ENCODE measurements at regions not wholly inside any gene's neighbourhood (a gene's known extent, or its start where the extent isn't known, plus 50 kb on each side); places are given as distances from the start of the nearest gene placed in this dataset.

- no peak overlapping the region for H3K4me2 ChIP-seq (ENCODE audit: low read length)
- H3K27ac ChIP-seq (ENCODE audit: low read length), result no peak overlapping the region
- H3K27me3 ChIP-seq (ENCODE audit: low read depth, low read length), result no peaks in the 10 kb centered on the region
- no peaks in the 10 kb centered on the region for H3K79me2 ChIP-seq (ENCODE audit: low read length)
- no peak overlapping the region for H3K4me3 ChIP-seq (ENCODE audit: low read length)
- no peaks in the 10 kb centered on the region for H3K9me3 ChIP-seq (ENCODE audit: insufficient read depth, low read length)
- TF ChIP-seq EZH2phosphoT487 (IDR thresholded peaks at IDR 0.05; ENCODE audit: low read depth) (no peak), CTCF (IDR thresholded peaks at IDR 0.05; ENCODE audit: low read depth, low read length) (no peak)
- no peak overlapping the region for H3K9ac ChIP-seq (ENCODE audit: low read length)
- H3K4me1 ChIP-seq (ENCODE audit: low read length), result no peaks in the 10 kb centered on the region
- no peaks in the 10 kb centered on the region for H3K36me3 ChIP-seq (replicated peaks; ENCODE audit: low read depth, low read length)
- no peak overlapping the region for H2AFZ ChIP-seq (ENCODE audit: low read depth, low read length)
- H4K20me1 ChIP-seq (ENCODE audit: insufficient read depth, low read length), result no peaks in the 10 kb centered on the region
Measured at GRCh38 chr7:69438584-69439412, 159.5 kb upstream of the AUTS2 start.

- no peaks in the 10 kb centered on the region for H3K9me3 ChIP-seq (ENCODE audit: insufficient read depth, low read length)
- H3K27ac ChIP-seq (ENCODE audit: low read length), result no peak overlapping the region
- no peaks in the 10 kb centered on the region for H3K27me3 ChIP-seq (ENCODE audit: low read depth, low read length)
- no peaks in the 10 kb centered on the region for H3K4me1 ChIP-seq (ENCODE audit: low read length)
- no peak overlapping the region for H3K9ac ChIP-seq (ENCODE audit: low read length)
- H3K4me3 ChIP-seq (ENCODE audit: low read length), result no peak overlapping the region
- TF ChIP-seq EZH2phosphoT487 (IDR thresholded peaks at IDR 0.05; ENCODE audit: low read depth), result no peak
- no peak overlapping the region for H2AFZ ChIP-seq (ENCODE audit: low read depth, low read length)
- H4K20me1 ChIP-seq (ENCODE audit: insufficient read depth, low read length), result no peaks in the 10 kb centered on the region
- H3K79me2 ChIP-seq (ENCODE audit: low read length), result no peaks in the 10 kb centered on the region
- no peak overlapping the region for H3K4me2 ChIP-seq (ENCODE audit: low read length)
- H3K36me3 ChIP-seq (replicated peaks; ENCODE audit: low read depth, low read length), result no peaks in the 10 kb centered on the region
Measured at GRCh38 chr7:69439636-69440325, 158.5 kb upstream of the AUTS2 start.

GRCh38 chr7:69440976-69441375 is 157.3 kb upstream of the AUTS2 start:
- Histone ChIP-seq H3K4me3 (ENCODE audit: low read length) (no peak overlapping the region), H3K79me2 (ENCODE audit: low read length) (no peaks in the 10 kb centered on the region), H4K20me1 (ENCODE audit: insufficient read depth, low read length) (no peaks in the 10 kb centered on the region), H3K4me2 (ENCODE audit: low read length) (no peak overlapping the region), H3K9ac (ENCODE audit: low read length) (no peak overlapping the region), H3K4me1 (ENCODE audit: low read length) (no peaks in the 10 kb centered on the region), H3K36me3 (replicated peaks; ENCODE audit: low read depth, low read length) (no peaks in the 10 kb centered on the region), H2AFZ (ENCODE audit: low read depth, low read length) (no peak overlapping the region), H3K27ac (ENCODE audit: low read length) (no peak overlapping the region), H3K9me3 (ENCODE audit: insufficient read depth, low read length) (no peaks in the 10 kb centered on the region), H3K27me3 (ENCODE audit: low read depth, low read length) (no peaks in the 10 kb centered on the region)
- no peak for TF ChIP-seq CTCF (IDR thresholded peaks at IDR 0.05; ENCODE audit: low read depth, low read length)
- no peak for TF ChIP-seq EZH2phosphoT487 (IDR thresholded peaks at IDR 0.05; ENCODE audit: low read depth)

- Histone ChIP-seq H4K20me1 (ENCODE audit: insufficient read depth, low read length) (no peaks in the 10 kb centered on the region), H2AFZ (ENCODE audit: low read depth, low read length) (no peak overlapping the region), H3K4me2 (ENCODE audit: low read length) (no peak overlapping the region)
Measured at GRCh38 chr7:69443136-69443535, 155.1 kb upstream of the AUTS2 start.

More at GRCh38 chr7:69443136-69443535, 155.1 kb upstream of the AUTS2 start:
- TF ChIP-seq CTCF (IDR thresholded peaks at IDR 0.05; ENCODE audit: low read depth, low read length) (no peak), EZH2phosphoT487 (IDR thresholded peaks at IDR 0.05; ENCODE audit: low read depth) (no peak)
- no peaks in the 10 kb centered on the region for H3K36me3 ChIP-seq (replicated peaks; ENCODE audit: low read depth, low read length)
- no peaks in the 10 kb centered on the region for H3K4me1 ChIP-seq (ENCODE audit: low read length)
- H3K9me3 ChIP-seq (ENCODE audit: insufficient read depth, low read length), result no peaks in the 10 kb centered on the region
- no peak overlapping the region for H3K4me3 ChIP-seq (ENCODE audit: low read length)
- no peak overlapping the region for H3K9ac ChIP-seq (ENCODE audit: low read length)
- no peaks in the 10 kb centered on the region for H3K79me2 ChIP-seq (ENCODE audit: low read length)
- H3K27me3 ChIP-seq (ENCODE audit: low read depth, low read length), result no peaks in the 10 kb centered on the region
- H3K27ac ChIP-seq (ENCODE audit: low read length), result no peak overlapping the region

Measured in OCI-LY3 (cell line).